ENCODE measurements at regions not wholly inside any gene's neighbourhood (a gene's known extent, or its start where the extent isn't known, plus 50 kb on each side); places are given as distances from the start of the nearest gene placed in this dataset.

DNA sequence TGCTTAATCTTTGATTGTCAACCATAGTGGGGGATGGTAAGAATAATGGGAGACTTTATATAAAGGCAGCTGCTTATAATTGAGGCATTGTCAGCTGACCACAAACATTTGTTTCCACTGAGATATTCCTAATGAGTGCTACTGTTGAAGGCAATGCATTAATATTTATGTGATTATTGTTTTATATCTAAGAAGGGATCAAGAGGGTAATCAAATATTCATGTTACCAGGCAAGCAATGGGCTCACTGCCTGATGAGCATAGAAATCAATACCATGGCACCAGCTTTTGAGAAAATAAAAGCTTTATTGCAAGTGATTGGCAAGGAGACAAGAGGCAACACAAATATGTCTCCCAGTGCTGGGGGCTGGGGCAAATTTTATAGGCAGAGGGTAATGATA is 706.7 kb upstream of the ADAMTS5 start:
- intact Hi-C loops (cut with micrococcal nuclease): no loop called here
- Histone ChIP-seq H3K36me3 (ENCODE audit: control insufficient read depth, insufficient read depth, low read length) (no peaks in the 10 kb centered on the region), H3K4me3 (no peak overlapping the region), H3K9me1 (ENCODE audit: control insufficient read depth, insufficient read depth, low read length) (no peaks in the 10 kb centered on the region), H3K4me1 (replicated peaks in 1 of 2; ENCODE audit: control insufficient read depth in 2 of 2, insufficient read depth in 2 of 2, low read length in 2 of 2) (no peaks in the 10 kb centered on the region), H4K20me1 (replicated peaks; ENCODE audit: control insufficient read depth, insufficient read depth, low read length) (no peaks in the 10 kb centered on the region), H2AFZ (ENCODE audit: low read depth, low read length) (no peak overlapping the region), H3K27me3 (ENCODE audit: control insufficient read depth in 2 of 2, insufficient read depth in 2 of 2, low read length in 2 of 2) (no peaks in the 10 kb centered on the region), H3K79me2 (ENCODE audit: control insufficient read depth, insufficient read depth, low read length) (no peaks in the 10 kb centered on the region), H3K27ac (ENCODE audit: extremely low read depth, low read depth, low read length) (no peak overlapping the region), H3K4me2 (ENCODE audit: insufficient read depth, low read length) (no peak overlapping the region), H3K9me3 (replicated peaks; ENCODE audit: control insufficient read depth, insufficient read depth, low read depth, low read length) (no peaks in the 10 kb centered on the region; the same call in none of the 2 replicates), H3K9ac (ENCODE audit: insufficient read depth in 1 of 2, low read depth in 2 of 2, low read length in 2 of 2) (no peak overlapping the region)
- no peak for TF ChIP-seq CREM (IDR thresholded peaks at IDR 0.05; ENCODE audit: low read depth)
- no peak for TF ChIP-seq NR2C1 (IDR thresholded peaks at IDR 0.05)
- TF ChIP-seq NR2C1 (tag; IDR thresholded peaks at IDR 0.05): no peak
- TF ChIP-seq HSF4 (CRISPR knock-in tag; IDR thresholded peaks at IDR 0.05; ENCODE audit: borderline replicate concordance): no peak
- TF ChIP-seq GABPA (tag; conservative IDR thresholded peaks at IDR 0.05; ENCODE audit: low read depth): no peak
- TF ChIP-seq PHF8 (IDR thresholded peaks at IDR 0.05; ENCODE audit: borderline replicate concordance, low read length): no peak
- no peak for TF ChIP-seq FOXP1 (CRISPR knock-in tag; IDR thresholded peaks at IDR 0.05)
- TF ChIP-seq, protein P1, sequence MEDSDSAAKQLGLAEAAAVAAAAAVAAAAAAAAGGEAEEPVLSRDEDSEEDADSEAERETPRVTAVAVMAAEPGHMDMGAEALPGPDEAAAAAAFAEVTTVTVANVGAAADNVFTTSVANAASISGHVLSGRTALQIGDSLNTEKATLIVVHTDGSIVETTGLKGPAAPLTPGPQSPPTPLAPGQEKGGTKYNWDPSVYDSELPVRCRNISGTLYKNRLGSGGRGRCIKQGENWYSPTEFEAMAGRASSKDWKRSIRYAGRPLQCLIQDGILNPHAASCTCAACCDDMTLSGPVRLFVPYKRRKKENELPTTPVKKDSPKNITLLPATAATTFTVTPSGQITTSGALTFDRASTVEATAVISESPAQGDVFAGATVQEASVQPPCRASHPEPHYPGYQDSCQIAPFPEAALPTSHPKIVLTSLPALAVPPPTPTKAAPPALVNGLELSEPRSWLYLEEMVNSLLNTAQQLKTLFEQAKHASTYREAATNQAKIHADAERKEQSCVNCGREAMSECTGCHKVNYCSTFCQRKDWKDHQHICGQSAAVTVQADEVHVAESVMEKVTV (CRISPR knock-in tag; IDR thresholded peaks at IDR 0.05): no peak
- TF ChIP-seq BCOR (IDR thresholded peaks at IDR 0.05): no peak
- TF ChIP-seq SRSF3 (IDR thresholded peaks at IDR 0.05; ENCODE audit: insufficient read depth, low read length): no peak
- no peak for TF ChIP-seq STAT5A (IDR thresholded peaks at IDR 0.05; ENCODE audit: borderline replicate concordance, low read length)
- no peak for TF ChIP-seq HMG20B (CRISPR knock-in tag; IDR thresholded peaks at IDR 0.05)
- TF ChIP-seq DMBX1 (CRISPR knock-in tag; IDR thresholded peaks at IDR 0.05; ENCODE audit: borderline replicate concordance): no peak
- no peak for TF ChIP-seq NFE2L1 (tag; IDR thresholded peaks at IDR 0.05; ENCODE audit: borderline replicate concordance, low read depth)
- no peak for TF ChIP-seq NFYB (IDR thresholded peaks at IDR 0.05; ENCODE audit: extremely low read depth, insufficient read length)
- TF ChIP-seq ZNF212 (CRISPR knock-in tag; IDR thresholded peaks at IDR 0.05): no peak
- TF ChIP-seq MCM5 (IDR thresholded peaks at IDR 0.05; ENCODE audit: low read depth): no peak
- BruUV-seq (replicated peaks): no TSS peak
- CTCF ChIA-PET (ENCODE audit: low intra/inter-chr PET ratio): no interaction called here
- no peak for ATAC-seq
- POLR2A ChIA-PET: no interaction called here
- no peak for DNase-seq (ENCODE audit: extremely low read depth in 1 of 4, low spot score in 3 of 4)
- FAIRE-seq: no peak
- in situ Hi-C loops (cut with MboI): no loop called here
